Ovary (tissue), 3 donors: ENCODE measurements at regions not wholly inside any gene's neighbourhood (a gene's known extent, or its start where the extent isn't known, plus 50 kb on each side); places are given as distances from the start of the nearest gene placed in this dataset.

Experiments
- EP300 ChIP-seq: sonication (generic); formaldehyde crosslinking; IDR thresholded peaks from one replicate; pipeline ENCODE4 v1.6.1; 2017; ENCODE audit warnings: antibody characterized with exemption
- POLR2A ChIP-seq: fragments of 450-650 bp; IDR thresholded peaks from one replicate; pipeline ENCODE4 v1.6.1; 2017; ENCODE audit warnings: antibody characterized with exemption, mild to moderate bottlenecking, moderate library complexity
- TF ChIP-seq, protein P1 (sequence below), 3 donors: fragments of 450-650 bp in 2 of 3; fragments of 200-600 bp in 1 of 3; IDR thresholded peaks; one replicate each; pipeline versions ENCODE4 v1.5.1 to v1.8.0; 2016 to 2022; ENCODE audit warnings: antibody characterized with exemption in 3 of 3, mild to moderate bottlenecking in 1 of 3
- donor health status: DM: no; HTN: no; CAD: no.

DNA sequence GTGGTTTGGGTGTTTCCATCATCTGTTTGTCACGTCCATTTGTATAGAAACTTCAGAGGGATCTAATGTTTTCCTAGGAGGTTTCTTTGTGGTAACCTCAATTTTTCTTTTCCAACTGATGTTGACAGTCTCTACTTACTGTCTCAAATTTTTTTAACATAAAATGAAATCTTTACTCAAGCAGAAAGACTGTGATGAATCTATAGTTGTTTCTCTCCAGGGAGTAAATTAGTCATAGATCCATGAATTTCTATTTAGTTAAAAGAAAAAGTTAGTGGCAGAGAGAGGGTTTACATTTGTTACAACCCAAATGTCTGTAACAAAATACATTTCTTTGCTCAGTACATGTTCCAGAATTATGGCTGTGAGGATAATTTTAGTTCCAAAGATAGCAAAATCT lies 161.6 kb downstream of the DISP1 start:
- TF ChIP-seq EP300 (no peak), POLR2A (no peak)
- TF ChIP-seq, protein P1, sequence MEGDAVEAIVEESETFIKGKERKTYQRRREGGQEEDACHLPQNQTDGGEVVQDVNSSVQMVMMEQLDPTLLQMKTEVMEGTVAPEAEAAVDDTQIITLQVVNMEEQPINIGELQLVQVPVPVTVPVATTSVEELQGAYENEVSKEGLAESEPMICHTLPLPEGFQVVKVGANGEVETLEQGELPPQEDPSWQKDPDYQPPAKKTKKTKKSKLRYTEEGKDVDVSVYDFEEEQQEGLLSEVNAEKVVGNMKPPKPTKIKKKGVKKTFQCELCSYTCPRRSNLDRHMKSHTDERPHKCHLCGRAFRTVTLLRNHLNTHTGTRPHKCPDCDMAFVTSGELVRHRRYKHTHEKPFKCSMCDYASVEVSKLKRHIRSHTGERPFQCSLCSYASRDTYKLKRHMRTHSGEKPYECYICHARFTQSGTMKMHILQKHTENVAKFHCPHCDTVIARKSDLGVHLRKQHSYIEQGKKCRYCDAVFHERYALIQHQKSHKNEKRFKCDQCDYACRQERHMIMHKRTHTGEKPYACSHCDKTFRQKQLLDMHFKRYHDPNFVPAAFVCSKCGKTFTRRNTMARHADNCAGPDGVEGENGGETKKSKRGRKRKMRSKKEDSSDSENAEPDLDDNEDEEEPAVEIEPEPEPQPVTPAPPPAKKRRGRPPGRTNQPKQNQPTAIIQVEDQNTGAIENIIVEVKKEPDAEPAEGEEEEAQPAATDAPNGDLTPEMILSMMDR (IDR thresholded peaks at IDR 0.05), result no peak
